Caki2 (cell line): ENCODE measurements at regions not wholly inside any gene's neighbourhood (a gene's known extent, or its start where the extent isn't known, plus 50 kb on each side); places are given as distances from the start of the nearest gene placed in this dataset.
"Not testable (repeated sequence)": the region's sequence is repeated elsewhere in the genome, so short reads cannot be mapped to it uniquely, and the experiment has no call there.

Source experiments
- DNase-seq: peaks from one replicate; pipeline ENCODE4 v3.0.0-alpha.2; 2015; ENCODE audit warnings: low read depth
- in situ Hi-C: cut with HindIII; loops from 2 replicates; pipeline ENCODE4 v1.10.0; 2016; ENCODE audit warnings: low sequenced_read_pairs, low pct_unique_long_range_greater_than_20kb, mixed read lengths

DNA sequence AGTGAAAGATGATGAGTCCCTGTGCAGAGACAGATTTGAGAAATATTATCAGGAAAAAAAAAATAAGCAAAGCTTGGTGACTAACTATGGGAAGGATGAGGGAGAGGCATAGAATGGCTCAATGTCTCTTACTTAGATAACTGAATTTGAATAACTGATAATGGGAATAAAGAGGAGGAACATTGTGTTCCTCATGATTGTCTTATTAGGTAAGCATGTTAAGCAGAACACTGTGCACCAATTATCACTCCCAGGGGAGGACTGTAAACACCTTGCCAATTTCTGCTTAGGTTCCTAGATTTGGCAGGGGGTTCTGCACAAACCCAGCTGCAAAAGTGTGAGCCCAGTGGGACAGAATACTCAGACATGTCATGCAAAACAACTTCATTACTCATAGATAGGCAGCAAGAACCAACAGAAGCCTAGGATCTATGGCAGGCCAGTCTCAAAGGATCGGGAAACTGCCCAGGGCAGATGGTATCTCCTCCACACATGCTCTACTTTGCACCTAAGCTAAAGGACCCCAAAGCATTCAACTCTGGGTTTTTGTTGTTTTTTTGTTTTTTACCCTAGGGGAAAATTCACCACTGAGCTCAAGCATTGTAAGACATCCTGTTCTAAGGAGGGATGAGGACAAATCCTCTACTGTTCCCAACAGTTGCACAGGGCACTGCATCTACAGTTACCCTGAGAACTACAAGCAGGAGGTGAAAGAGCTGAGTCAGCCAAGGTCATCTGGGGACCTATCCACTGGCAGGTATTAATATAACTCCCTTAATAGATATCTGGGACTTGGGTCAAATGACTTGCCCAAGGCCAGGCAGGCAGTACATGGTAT is 907.0 kb downstream of the RAPGEF2 start:
- DNase-seq, result no peak
- in situ Hi-C loops, result no loop called here

GRCh38 chr4:160019936-160020335 is 917.1 kb downstream of the RAPGEF2 start:
- in situ Hi-C loops, result no loop called here
- no peak for DNase-seq

GRCh38 chr4:160020804-160021203 is 917.9 kb downstream of the RAPGEF2 start:
- no peak for DNase-seq
- in situ Hi-C loops, result no loop called here

DNA sequence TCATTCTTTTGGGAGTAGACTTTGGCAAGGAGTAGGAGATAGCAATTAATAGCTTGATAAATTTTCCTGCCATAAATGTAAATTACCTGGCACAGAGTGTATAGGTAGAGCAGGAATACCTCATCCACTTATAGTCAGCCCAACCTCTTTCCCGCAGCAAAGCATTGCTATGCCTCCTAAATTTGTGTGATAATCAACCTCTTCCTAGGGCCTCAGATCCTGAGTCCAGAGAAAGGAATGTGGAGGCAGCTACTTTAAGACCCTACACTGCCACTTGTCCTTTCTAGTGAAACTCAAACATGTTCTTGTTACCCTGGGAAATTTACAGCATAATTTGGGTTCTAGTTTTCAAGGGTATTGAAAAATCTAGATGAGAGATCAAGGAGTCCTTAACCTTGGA is 919.0 kb downstream of the RAPGEF2 start:
- in situ Hi-C loops, result no loop called here
- no peak for DNase-seq

- in situ Hi-C loops, result no loop called here
- DNase-seq, result peak; percentile 69
Observed at GRCh38 chr4:160026721-160027120, 923.8 kb downstream of the RAPGEF2 start.

- in situ Hi-C loops, result no loop called here
Observed at GRCh38 chr4:160034501-160034900, 931.6 kb downstream of the RAPGEF2 start.

GRCh38 chr4:160038615-160039014 is 935.7 kb downstream of the RAPGEF2 start:
- peak; percentile 57 for DNase-seq
- in situ Hi-C loops, result no loop called here

More at GRCh38 chr4:160034501-160034900, 931.6 kb downstream of the RAPGEF2 start:
- DNase-seq, result no peak

DNA sequence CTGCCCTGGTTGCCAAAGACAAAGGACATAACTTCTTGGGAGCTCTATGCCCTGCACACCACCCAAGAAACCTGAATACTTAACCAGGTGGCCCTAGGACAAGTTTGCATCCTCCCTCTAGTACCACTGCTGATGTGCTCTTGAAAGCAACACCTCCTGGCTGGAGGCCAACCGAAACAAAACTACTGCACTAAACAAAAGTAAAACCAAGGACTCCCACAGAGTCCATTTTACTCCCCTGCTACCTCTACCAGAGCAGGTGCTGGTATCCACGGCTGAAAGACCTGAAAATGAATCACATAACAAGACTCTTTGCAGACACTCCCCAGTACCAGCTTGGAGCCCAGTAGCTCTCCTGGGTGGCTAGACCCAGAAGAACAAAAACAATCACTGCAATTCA is 941.8 kb downstream of the RAPGEF2 start:
- DNase-seq, result no peak
- in situ Hi-C loops, result no loop called here

DNA sequence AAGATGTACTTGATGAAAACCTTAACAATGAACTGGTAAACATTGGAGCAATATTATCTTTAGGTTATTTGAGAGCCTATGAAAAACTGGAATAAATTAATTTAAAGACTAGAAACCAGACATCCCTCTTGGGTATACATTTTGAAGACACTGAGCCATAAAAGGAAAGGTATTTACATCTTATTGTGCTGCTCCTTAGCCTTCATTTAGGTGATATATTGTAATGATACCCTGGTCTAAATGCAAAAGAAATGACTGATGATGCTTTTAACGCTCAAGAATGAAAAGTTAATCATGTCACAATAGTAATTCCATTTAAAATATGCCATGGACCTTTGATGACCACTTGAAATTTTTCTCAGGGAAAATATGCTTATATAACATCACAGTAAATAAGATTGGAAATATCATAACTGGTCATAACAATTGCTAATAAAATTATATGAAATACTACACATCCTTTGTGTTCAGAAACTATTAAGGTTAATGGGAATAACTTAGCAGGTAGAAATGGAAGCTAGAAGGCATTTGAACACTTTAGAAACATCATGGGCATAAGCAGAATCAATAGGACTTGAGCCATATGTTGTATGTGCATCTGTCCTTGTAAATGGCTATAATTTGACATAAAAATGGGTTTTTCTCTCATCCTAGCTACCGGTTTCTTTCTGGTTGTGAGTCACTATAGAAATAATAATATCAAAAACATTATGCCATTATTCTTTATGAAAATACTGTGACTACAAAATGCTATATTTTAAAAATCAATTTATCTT is 979.7 kb downstream of the RAPGEF2 start:
- in situ Hi-C loops, result no loop called here
- no peak for DNase-seq

GRCh38 chr4:160091631-160092030 is 988.8 kb downstream of the RAPGEF2 start:
- no peak for DNase-seq
- in situ Hi-C loops, result no loop called here

DNA sequence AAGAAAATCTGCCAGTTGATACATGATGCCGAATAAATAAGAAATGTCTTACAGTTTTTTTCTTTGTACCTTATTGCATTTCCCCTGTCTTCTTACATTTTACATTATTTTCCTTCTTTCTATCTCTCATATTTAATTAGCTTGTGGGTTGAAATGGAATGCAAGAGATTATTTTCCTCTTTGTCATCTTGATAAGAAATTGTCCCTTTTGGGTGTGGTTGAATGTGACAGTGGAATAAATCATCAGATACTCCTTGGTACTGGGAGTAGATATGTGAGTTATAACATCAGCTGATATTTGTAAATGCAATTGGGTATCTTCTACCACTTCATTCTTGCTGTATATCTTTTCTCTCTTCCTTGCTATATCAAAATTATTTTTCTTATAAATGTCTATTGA is 997.4 kb downstream of the RAPGEF2 start:
- DNase-seq, result peak; percentile 8
- in situ Hi-C loops, result no loop called here

DNA sequence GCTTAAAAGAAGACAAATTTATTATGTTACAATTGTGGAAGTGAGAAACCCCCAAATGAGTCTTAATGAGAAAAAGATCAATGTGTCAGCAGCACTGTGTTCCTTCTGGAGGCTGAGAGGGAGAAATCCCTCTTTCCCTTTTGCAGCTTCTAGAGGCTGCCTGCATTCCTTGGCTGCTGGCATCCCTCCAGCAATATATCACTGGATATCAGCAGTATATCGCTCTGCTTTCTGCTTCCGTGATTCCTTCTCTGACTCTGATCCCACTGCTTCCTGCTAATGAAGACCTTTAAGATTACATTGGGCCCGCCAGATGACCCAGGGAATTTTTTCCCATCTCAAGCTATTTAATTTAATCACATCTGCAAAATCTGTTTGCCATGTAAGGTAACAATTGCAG is 1008.0 kb downstream of the RAPGEF2 start:
- DNase-seq, result no peak
- in situ Hi-C loops, result no loop called here

DNA sequence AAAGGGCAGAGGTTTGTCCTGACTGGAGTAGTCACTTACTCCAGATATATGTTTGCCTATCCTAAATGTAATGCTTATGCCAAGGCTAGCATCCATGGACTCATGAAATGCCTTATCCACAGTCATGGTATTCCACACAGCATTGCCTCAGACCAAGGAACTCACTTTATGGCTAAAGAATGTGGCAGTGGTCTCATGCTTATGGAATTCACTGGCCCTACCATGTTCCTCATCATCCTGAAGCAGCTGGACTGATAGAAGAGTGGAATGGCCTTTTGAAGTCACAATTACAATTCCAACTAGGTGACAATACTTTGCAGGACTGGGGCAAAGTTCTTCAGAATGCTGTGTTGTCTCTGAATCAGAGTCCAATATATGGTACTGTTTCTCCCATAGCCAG is 1014.8 kb downstream of the RAPGEF2 start:
- in situ Hi-C loops, result no loop called here

DNA sequence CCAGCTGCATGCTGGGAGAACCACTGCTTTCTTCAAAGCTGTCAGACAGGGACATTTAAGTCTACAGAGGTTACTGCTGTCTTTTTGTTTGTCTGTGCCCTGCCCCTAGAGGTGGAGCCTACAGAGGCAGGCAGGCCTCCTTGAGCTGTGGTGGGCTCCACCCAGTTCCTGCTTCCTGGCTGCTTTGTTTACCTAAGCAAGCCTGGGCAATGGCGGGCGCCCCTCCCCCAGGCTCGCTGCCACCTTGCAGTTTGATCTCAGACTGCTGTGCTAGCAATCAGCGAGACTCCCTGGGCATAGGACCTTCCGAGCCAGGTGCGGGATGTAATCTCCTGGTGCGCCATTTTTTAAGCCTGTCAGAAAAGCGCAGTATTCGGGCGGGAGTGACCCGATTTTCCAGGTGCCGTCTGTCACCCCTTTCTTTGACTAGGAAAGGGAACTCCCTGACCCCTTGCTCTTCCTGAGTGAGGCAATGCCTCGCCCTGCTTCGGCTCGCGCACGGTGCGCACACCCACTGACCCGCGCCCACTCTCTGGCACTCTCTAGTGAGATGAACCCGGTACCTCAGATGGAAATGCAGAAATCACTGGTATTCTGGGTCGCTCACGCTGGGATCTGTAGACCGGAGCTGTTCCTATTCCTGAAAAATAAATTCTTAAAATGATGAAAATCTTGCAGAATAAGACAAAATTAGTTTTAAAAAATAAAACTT is 1022.9 kb downstream of the RAPGEF2 start:
- in situ Hi-C loops, DNase-seq: not testable (repeated sequence)

More for the DNA sequence above, 1014.8 kb downstream of the RAPGEF2 start:
- DNase-seq, result no peak

DNA sequence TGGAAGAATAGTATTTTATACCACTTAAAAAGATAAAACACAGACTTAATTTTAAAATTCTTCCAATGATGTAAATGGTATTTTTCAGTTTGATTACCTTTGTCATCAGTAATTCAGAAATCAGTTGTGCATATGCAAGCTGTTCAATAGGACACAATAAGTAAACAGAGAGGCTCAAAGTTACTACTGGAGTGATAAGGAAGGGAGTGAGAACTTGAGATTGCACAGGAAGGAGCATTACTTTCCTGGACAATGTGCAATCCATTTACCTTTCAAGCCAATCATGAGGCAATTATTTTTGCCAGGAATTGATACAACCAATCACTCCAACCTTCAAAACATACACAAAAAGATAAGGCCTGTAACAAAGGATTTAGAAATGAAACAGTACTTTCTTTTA is 1024.3 kb downstream of the RAPGEF2 start:
- in situ Hi-C loops, result no loop called here
- no peak for DNase-seq

DNA sequence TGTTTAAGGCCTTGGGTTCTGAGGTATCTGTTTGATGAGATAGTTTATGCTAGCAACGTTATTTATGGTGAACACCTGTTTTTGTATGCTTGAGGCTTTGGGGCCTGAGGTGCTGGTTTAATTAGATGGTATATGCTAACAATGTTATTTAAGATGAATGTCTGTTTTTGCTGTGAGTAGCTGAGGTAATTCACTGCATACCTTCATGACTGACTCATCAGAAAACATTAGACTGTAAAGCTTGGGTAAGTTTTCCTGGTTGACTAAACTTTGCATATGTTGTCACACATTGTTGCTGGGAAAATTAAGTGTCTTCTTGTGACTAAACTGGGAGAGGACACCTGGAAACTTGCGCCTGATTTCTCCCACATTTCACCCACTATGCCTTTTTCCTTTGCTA is 1026.6 kb downstream of the RAPGEF2 start:
- in situ Hi-C loops, result no loop called here
- DNase-seq, result peak; percentile 91

- peak; percentile 41 for DNase-seq
- in situ Hi-C loops, result no loop called here
Observed at GRCh38 chr4:160136021-160136420, 1033.1 kb downstream of the RAPGEF2 start.

DNA sequence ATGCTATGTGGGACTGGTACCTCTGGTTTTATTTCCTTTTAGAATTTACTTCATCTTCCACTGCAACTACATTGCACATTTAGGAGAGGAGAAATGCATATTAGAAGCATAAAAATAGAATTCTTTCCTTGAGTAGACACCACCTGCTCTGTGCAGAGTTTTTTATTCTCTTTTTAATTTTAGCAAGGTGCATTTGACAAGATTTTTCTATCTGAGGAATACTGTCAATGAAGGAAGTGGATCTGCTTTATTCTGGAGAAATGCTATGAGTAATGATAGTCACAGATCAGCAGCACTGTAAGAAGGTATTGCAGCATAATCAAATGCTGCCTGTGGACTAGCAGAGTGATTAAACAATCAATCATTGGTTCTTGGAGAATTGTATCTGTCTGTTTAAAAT is 1038.3 kb downstream of the RAPGEF2 start:
- in situ Hi-C loops, result no loop called here
- DNase-seq, result no peak

DNA sequence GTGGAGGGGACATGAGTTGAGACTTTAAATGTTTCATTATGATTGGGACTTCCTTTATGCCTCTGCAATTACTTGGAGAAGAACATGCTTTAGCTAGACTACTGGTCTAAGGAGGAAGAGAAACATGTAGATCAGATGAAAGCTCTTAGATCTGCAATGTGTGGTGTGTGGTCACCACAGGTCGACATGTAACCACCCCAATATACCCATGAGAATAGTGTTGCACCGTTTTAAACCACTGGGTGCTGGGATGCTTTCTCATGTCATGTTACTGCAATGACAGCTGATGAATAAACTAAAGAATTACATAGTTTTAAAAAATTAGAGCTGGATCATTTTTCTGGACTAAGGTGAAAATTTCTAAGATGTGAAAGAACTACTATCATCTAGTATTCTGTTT is 1039.7 kb downstream of the RAPGEF2 start:
- in situ Hi-C loops, result no loop called here

More for the DNA sequence above, 1039.7 kb downstream of the RAPGEF2 start:
- no peak for DNase-seq
